OCI-M2 (cell line): ENCODE measurements at regions not wholly inside any gene's neighbourhood (a gene's known extent, or its start where the extent isn't known, plus 50 kb on each side); places are given as distances from the start of the nearest gene placed in this dataset.

Source experiments
- DNase-seq: peaks from one replicate; lab custom pipeline; 2025; ENCODE audit not compliant: unreplicated experiment; lab: John Stamatoyannopoulos, UW

- no peak for DNase-seq
Observed at GRCh38 chr9:95822583-95823431, 52.7 kb upstream of the ERCC6L2 start.

GRCh38 chr9:95822015-95822414, 53.5 kb upstream of the ERCC6L2 start:
- no peak for DNase-seq

GRCh38 chr9:95820074-95820473, 55.4 kb upstream of the ERCC6L2 start:
- no peak for DNase-seq

- no peak for DNase-seq
Observed at GRCh38 chr9:95819636-95820035, 55.9 kb upstream of the ERCC6L2 start.

DNA sequence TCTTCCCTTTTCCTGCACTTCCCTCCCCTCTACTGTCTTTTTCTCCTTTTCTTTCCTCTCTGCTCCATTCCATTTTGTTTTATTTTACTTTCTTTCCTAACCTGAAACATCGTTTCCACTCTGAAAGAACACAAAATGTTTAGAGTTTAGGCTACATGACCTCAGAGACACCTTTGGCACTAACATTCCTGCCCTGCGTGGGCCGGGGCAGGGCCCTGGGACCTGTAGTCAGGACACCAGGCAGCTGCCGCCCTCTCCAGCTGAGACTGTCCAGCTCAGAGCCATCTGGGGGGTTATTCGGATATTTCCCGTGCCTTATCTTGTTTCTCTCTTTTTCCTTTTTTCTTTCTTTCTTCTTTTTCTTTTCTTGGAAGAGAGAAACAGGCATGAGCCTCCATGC, 58.3 kb upstream of the ERCC6L2 start:
- no peak for DNase-seq

GRCh38 chr9:95816716-95817115, 58.8 kb upstream of the ERCC6L2 start:
- no peak for DNase-seq

DNA sequence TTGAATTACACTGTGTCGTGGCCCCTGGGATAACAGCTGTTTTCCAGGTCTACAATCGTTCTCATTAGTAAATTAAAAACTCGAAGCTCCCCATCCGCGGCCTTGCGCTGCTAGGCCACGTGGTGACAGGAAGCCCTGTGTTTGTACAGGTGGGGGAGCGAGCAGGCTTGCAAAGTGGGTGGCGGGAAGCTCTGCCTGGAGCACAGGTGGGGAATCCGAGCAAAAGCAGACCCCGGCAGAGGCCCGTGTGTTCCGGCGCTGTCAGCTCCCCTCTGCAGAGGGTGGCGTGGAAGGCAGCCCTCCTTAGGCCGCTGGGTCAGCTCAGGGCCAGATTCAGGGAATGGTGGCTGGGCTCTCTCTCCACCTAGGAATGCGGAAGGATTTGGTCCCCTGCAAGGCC, 59.5 kb upstream of the ERCC6L2 start:
- no peak for DNase-seq

- DNase-seq, result no peak
Observed at GRCh38 chr9:95815133-95815532, 60.4 kb upstream of the ERCC6L2 start.

GRCh38 chr9:95813923-95814322, 61.6 kb upstream of the ERCC6L2 start:
- DNase-seq, result no peak

- DNase-seq, result no peak
Observed at GRCh38 chr9:95810814-95811213, 64.7 kb upstream of the ERCC6L2 start.

GRCh38 chr9:95810133-95810532, 65.4 kb upstream of the ERCC6L2 start:
- no peak for DNase-seq

GRCh38 chr9:95809686-95810085, 65.8 kb upstream of the ERCC6L2 start:
- no peak for DNase-seq

DNA sequence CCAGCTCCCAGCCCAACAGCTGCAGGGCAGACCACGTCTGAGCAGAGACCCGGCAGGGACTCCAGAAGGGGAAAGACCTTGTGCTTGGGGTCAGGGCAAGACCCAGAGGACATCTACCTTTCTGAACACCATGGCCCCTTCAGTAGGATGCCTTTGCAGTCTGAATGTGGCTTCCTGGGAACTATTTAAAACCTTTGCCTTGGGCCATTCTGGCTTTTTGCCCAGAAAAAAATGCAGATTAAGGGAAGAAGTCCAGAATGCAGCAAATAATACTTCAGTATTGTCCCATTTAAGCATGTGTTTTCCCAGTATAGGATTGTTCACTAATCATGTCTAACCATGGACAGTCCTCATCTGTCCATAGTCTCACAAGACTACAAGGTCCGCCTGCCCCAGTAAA, 67.5 kb upstream of the ERCC6L2 start:
- DNase-seq, result no peak

GRCh38 chr9:95807326-95807947, 68.1 kb upstream of the ERCC6L2 start:
- DNase-seq, result no peak

GRCh38 chr9:95803197-95803596, 72.3 kb upstream of the ERCC6L2 start:
- no peak for DNase-seq

- no peak for DNase-seq
Observed at GRCh38 chr9:95801797-95802196, 73.7 kb upstream of the ERCC6L2 start.

GRCh38 chr9:95796029-95796428, 79.5 kb upstream of the ERCC6L2 start:
- no peak for DNase-seq

GRCh38 chr9:95793924-95794828, 81.3 kb upstream of the ERCC6L2 start:
- no peak for DNase-seq

- DNase-seq, result no peak
Observed at GRCh38 chr9:95791695-95792094, 83.8 kb upstream of the ERCC6L2 start.

GRCh38 chr9:95791286-95791685, 84.2 kb upstream of the ERCC6L2 start:
- no peak for DNase-seq

- no peak for DNase-seq
Observed at GRCh38 chr9:95788521-95788991, 86.9 kb upstream of the ERCC6L2 start.
